ENCODE measurements at regions not wholly inside any gene's neighbourhood (a gene's known extent, or its start where the extent isn't known, plus 50 kb on each side); places are given as distances from the start of the nearest gene placed in this dataset.

- FAIRE-seq (no peak), DNase-seq (ENCODE audit: low read depth, low spot score) (no peak)
- peaks cover 1% of the 10 kb centered on the region for H3K9me3 ChIP-seq (ENCODE audit: control insufficient read depth, low read depth, low read length)
- TF ChIP-seq EZH2 (IDR thresholded peaks at IDR 0.05; ENCODE audit: low read length) (no peak), CTCF (optimal IDR thresholded peaks at IDR 0.05 in 1 of 3, IDR thresholded peaks at IDR 0.05 in 1 of 3, conservative IDR thresholded peaks at IDR 0.05 in 1 of 3; ENCODE audit: extremely low read depth in 1 of 3, insufficient read depth in 2 of 3, low read length in 3 of 3) (no peak)
- H3K79me2 ChIP-seq (ENCODE audit: control insufficient read depth, insufficient read depth, low read length) = no peaks in the 10 kb centered on the region
- no peak overlapping the region for H3K4me3 ChIP-seq (ENCODE audit: control insufficient read depth in 2 of 3, extremely low read depth in 1 of 3, insufficient read depth in 2 of 3, low read depth in 1 of 3, low read length in 3 of 3)
- no peak overlapping the region for H3K9ac ChIP-seq (ENCODE audit: control insufficient read depth, extremely low read depth, insufficient read depth, low read length)
- H3K27ac ChIP-seq (ENCODE audit: control insufficient read depth, insufficient read depth, low read length) = no peak overlapping the region
- dilution Hi-C loops (cut with MboI; ENCODE audit: extremely low pct_ligation_motif_present, low sequenced_read_pairs) = no loop called here
- H3K9me1 ChIP-seq (ENCODE audit: control insufficient read depth, extremely low read depth, insufficient read depth, low read length) = no peaks in the 10 kb centered on the region
- H3K36me3 ChIP-seq (ENCODE audit: control insufficient read depth in 2 of 2, extremely low read depth in 1 of 2, insufficient read depth in 2 of 2, low read length in 2 of 2) = no peaks in the 10 kb centered on the region
- no peak overlapping the region for H3K4me2 ChIP-seq (ENCODE audit: control insufficient read depth, extremely low read depth, insufficient read depth, low read depth, low read length)
- no peak overlapping the region for H2AFZ ChIP-seq (ENCODE audit: control insufficient read depth, low read length)
- H3K4me1 ChIP-seq (ENCODE audit: control insufficient read depth, extremely low read depth, insufficient read depth, low read length) = peaks cover 4% of the 10 kb centered on the region
- H3K27me3 ChIP-seq (ENCODE audit: control insufficient read depth, extremely low read depth, insufficient read depth, low read length) = peaks cover 51% of the 10 kb centered on the region
- H4K20me1 ChIP-seq (ENCODE audit: control insufficient read depth, extremely low read depth, insufficient read depth, low read length) = no peaks in the 10 kb centered on the region
Observed at GRCh38 chr17:5788266-5788900, 204.1 kb upstream of the NLRP1 start.

GRCh38 chr17:5789528-5789927 is 205.2 kb upstream of the NLRP1 start:
- Histone ChIP-seq H2AFZ (ENCODE audit: control insufficient read depth, low read length) (no peak overlapping the region), H3K4me2 (ENCODE audit: control insufficient read depth, extremely low read depth, insufficient read depth, low read depth, low read length) (no peak overlapping the region), H3K27me3 (ENCODE audit: control insufficient read depth, extremely low read depth, insufficient read depth, low read length) (peaks cover 50% of the 10 kb centered on the region), H3K27ac (ENCODE audit: control insufficient read depth, insufficient read depth, low read length) (no peak overlapping the region), H3K36me3 (ENCODE audit: control insufficient read depth in 2 of 2, extremely low read depth in 1 of 2, insufficient read depth in 2 of 2, low read length in 2 of 2) (no peaks in the 10 kb centered on the region), H4K20me1 (ENCODE audit: control insufficient read depth, extremely low read depth, insufficient read depth, low read length) (no peaks in the 10 kb centered on the region), H3K4me1 (ENCODE audit: control insufficient read depth, extremely low read depth, insufficient read depth, low read length) (peaks cover 4% of the 10 kb centered on the region), H3K4me3 (ENCODE audit: control insufficient read depth in 2 of 3, extremely low read depth in 1 of 3, insufficient read depth in 2 of 3, low read depth in 1 of 3, low read length in 3 of 3) (no peak overlapping the region), H3K9ac (ENCODE audit: control insufficient read depth, extremely low read depth, insufficient read depth, low read length) (no peak overlapping the region), H3K79me2 (ENCODE audit: control insufficient read depth, insufficient read depth, low read length) (no peaks in the 10 kb centered on the region), H3K9me3 (ENCODE audit: control insufficient read depth, low read depth, low read length) (no peaks in the 10 kb centered on the region), H3K9me1 (ENCODE audit: control insufficient read depth, extremely low read depth, insufficient read depth, low read length) (no peaks in the 10 kb centered on the region)
- DNase-seq (ENCODE audit: low read depth, low spot score) (no peak), FAIRE-seq (no peak)
- TF ChIP-seq EZH2 (IDR thresholded peaks at IDR 0.05; ENCODE audit: low read length) = no peak
- TF ChIP-seq CTCF (optimal IDR thresholded peaks at IDR 0.05 in 1 of 3, IDR thresholded peaks at IDR 0.05 in 1 of 3, conservative IDR thresholded peaks at IDR 0.05 in 1 of 3; ENCODE audit: extremely low read depth in 1 of 3, insufficient read depth in 2 of 3, low read length in 3 of 3) = no peak
- dilution Hi-C loops (cut with MboI; ENCODE audit: extremely low pct_ligation_motif_present, low sequenced_read_pairs) = no loop called here

Measured in keratinocyte (primary cell).